Activated CD8-positive, alpha-beta T cell treated with anti-CD3 and anti-CD28 coated beads for 36 hours (primary cell): ENCODE measurements at regions not wholly inside any gene's neighbourhood (a gene's known extent, or its start where the extent isn't known, plus 50 kb on each side); places are given as distances from the start of the nearest gene placed in this dataset.

Source experiments
- ATAC-seq: fragments of 200-7000 bp; cut with Tn5 transposase; one replicate; pipeline ENCODE4 v1.10.0; 2021; ENCODE audit warnings: mild to moderate bottlenecking, moderate library complexity
- CTCF ChIA-PET: fragments of 350-600 bp; sonication (Branson Sonifier 250); formaldehyde crosslinking; loops from one replicate; lab custom pipeline; 2021; ENCODE audit warnings: antibody characterized with exemption; lab: Charles Lee
- POLR2A ChIA-PET: fragments of 350-600 bp; sonication (Branson Sonifier 250); formaldehyde crosslinking; loops from one replicate; lab custom pipeline; 2021; ENCODE audit warnings: antibody characterized with exemption; lab: Charles Lee
- DNase-seq: peaks from one replicate; pipeline ENCODE4 v3.0.0-alpha.2; 2020
- H3K27ac Mint-ChIP-seq: one replicate; pipeline ENCODE4 v1.8.0; 2021; ENCODE audit warnings: mild to moderate bottlenecking, mixed read lengths
- H3K27me3 Mint-ChIP-seq: one replicate; pipeline ENCODE4 v1.8.0; 2021; ENCODE audit warnings: mixed read lengths
- H3K36me3 Mint-ChIP-seq: one replicate; pipeline ENCODE4 v1.8.0; 2021; ENCODE audit warnings: low read depth, mixed read lengths
- H3K4me1 Mint-ChIP-seq: one replicate; pipeline ENCODE4 v1.8.0; 2021; ENCODE audit warnings: low read depth, mixed read lengths
- H3K4me3 Mint-ChIP-seq: one replicate; pipeline ENCODE4 v1.8.0; 2021; ENCODE audit warnings: mild to moderate bottlenecking, moderate library complexity, mixed read lengths
- H3K9me3 Mint-ChIP-seq: one replicate; pipeline ENCODE4 v1.8.0; 2021; ENCODE audit warnings: mixed read lengths
- intact Hi-C: fragments of 100-400 bp; cut with micrococcal nuclease; formaldehyde crosslinking; loops from one replicate; pipeline ENCODE4 v1.10.0; 2022
- TF ChIP-seq, protein P1 (sequence below): fragments of 200-600 bp; IDR thresholded peaks from one replicate; pipeline ENCODE4 v1.8.0; 2022; ENCODE audit warnings: antibody characterized with exemption, mild to moderate bottlenecking

- TF ChIP-seq, protein P1, sequence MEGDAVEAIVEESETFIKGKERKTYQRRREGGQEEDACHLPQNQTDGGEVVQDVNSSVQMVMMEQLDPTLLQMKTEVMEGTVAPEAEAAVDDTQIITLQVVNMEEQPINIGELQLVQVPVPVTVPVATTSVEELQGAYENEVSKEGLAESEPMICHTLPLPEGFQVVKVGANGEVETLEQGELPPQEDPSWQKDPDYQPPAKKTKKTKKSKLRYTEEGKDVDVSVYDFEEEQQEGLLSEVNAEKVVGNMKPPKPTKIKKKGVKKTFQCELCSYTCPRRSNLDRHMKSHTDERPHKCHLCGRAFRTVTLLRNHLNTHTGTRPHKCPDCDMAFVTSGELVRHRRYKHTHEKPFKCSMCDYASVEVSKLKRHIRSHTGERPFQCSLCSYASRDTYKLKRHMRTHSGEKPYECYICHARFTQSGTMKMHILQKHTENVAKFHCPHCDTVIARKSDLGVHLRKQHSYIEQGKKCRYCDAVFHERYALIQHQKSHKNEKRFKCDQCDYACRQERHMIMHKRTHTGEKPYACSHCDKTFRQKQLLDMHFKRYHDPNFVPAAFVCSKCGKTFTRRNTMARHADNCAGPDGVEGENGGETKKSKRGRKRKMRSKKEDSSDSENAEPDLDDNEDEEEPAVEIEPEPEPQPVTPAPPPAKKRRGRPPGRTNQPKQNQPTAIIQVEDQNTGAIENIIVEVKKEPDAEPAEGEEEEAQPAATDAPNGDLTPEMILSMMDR, result no peak
- H3K27me3 Mint-ChIP-seq, result no peaks in the 10 kb centered on the region
- no peak overlapping the region for H3K4me3 Mint-ChIP-seq
- H3K9me3 Mint-ChIP-seq, result peaks cover 9% of the 10 kb centered on the region
- H3K36me3 Mint-ChIP-seq, result no peaks in the 10 kb centered on the region
- no peak overlapping the region for H3K27ac Mint-ChIP-seq
- DNase-seq, result no peak
- ChIA-PET CTCF (no interaction called here), POLR2A (no interaction called here)
- ATAC-seq, result no peak
- no peaks in the 10 kb centered on the region for H3K4me1 Mint-ChIP-seq
- intact Hi-C loops, result no loop called here
Observed at GRCh38 chr3:117633207-117633606, 923.6 kb downstream of the TUSC7 start.

- Mint-ChIP-seq H3K9me3 (peaks cover 9% of the 10 kb centered on the region), H3K4me1 (no peaks in the 10 kb centered on the region), H3K36me3 (no peaks in the 10 kb centered on the region), H3K27me3 (no peaks in the 10 kb centered on the region), H3K4me3 (no peak overlapping the region), H3K27ac (no peak overlapping the region)
- TF ChIP-seq, protein P1, result no peak
- ATAC-seq, result no peak
- CTCF ChIA-PET, result no interaction called here
- POLR2A ChIA-PET, result no interaction called here
- no peak for DNase-seq
- intact Hi-C loops, result no loop called here
Observed at GRCh38 chr3:117637666-117638065, 928.1 kb downstream of the TUSC7 start.

GRCh38 chr3:117644203-117644602, 934.6 kb downstream of the TUSC7 start:
- POLR2A ChIA-PET, result no interaction called here
- H3K27ac Mint-ChIP-seq, result no peak overlapping the region
- H3K9me3 Mint-ChIP-seq, result peaks cover 5% of the 10 kb centered on the region
- DNase-seq (no peak), ATAC-seq (no peak)
- CTCF ChIA-PET, result no interaction called here
- no peaks in the 10 kb centered on the region for H3K27me3 Mint-ChIP-seq
- intact Hi-C loops, result no loop called here
- H3K4me1 Mint-ChIP-seq, result no peaks in the 10 kb centered on the region
- no peaks in the 10 kb centered on the region for H3K36me3 Mint-ChIP-seq
- no peak overlapping the region for H3K4me3 Mint-ChIP-seq
- TF ChIP-seq, protein P1, result no peak

- H3K27ac Mint-ChIP-seq, result no peak overlapping the region
- no peak overlapping the region for H3K4me3 Mint-ChIP-seq
- intact Hi-C loops, result no loop called here
- ChIA-PET CTCF (no interaction called here), POLR2A (no interaction called here)
- no peaks in the 10 kb centered on the region for H3K27me3 Mint-ChIP-seq
- H3K9me3 Mint-ChIP-seq, result peaks cover 5% of the 10 kb centered on the region
- TF ChIP-seq, protein P1, result no peak
- no peak for DNase-seq
- no peak for ATAC-seq
- no peaks in the 10 kb centered on the region for H3K4me1 Mint-ChIP-seq
- H3K36me3 Mint-ChIP-seq, result no peaks in the 10 kb centered on the region
Observed at GRCh38 chr3:117645561-117646242, 936.1 kb downstream of the TUSC7 start.

DNA sequence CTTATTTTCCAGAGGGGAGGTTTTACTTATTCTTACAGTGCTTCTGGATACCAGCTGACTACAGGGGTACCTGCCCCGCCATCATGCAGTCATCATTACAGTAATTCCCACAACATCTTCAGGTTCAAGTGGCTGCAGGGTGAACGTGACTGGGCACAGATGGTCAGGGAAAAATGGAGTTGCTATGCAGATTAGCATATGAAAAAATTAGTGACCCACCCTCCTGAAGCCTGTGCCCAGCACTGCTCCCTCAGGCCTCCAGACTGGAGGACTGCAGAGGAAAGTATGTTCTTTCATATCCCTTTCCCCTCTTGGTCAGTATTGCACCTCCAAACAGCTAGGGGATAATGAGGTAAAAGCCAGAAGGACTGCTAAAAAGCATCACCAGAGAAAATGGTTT, 937.9 kb downstream of the TUSC7 start:
- no peak for DNase-seq
- ChIA-PET CTCF (no interaction called here), POLR2A (no interaction called here)
- Mint-ChIP-seq H3K4me1 (no peaks in the 10 kb centered on the region), H3K4me3 (no peak overlapping the region), H3K27ac (no peak overlapping the region), H3K9me3 (peaks cover 5% of the 10 kb centered on the region), H3K27me3 (no peaks in the 10 kb centered on the region), H3K36me3 (no peaks in the 10 kb centered on the region)
- no peak for ATAC-seq
- intact Hi-C loops, result no loop called here
- TF ChIP-seq, protein P1, result no peak
